Kidney epithelial cell (primary cell): ENCODE measurements at regions not wholly inside any gene's neighbourhood (a gene's known extent, or its start where the extent isn't known, plus 50 kb on each side); places are given as distances from the start of the nearest gene placed in this dataset.

Experiments used
- DNase-seq: peaks from one replicate; pipeline ENCODE4 v3.0.0-alpha.2; 2010; ENCODE audit warnings: low read depth
- H3K27me3 ChIP-seq: 2 replicates; pipeline ENCODE4 v1.6.0; 2011; ENCODE audit warnings: low read length; ENCODE audit not compliant: control insufficient read depth, insufficient read depth
- H3K36me3 ChIP-seq: 2 replicates; pipeline ENCODE4 v1.5.1; 2011; ENCODE audit warnings: low read length; ENCODE audit not compliant: control insufficient read depth, insufficient read depth
- H3K4me3 ChIP-seq: 2 replicates; pipeline ENCODE4 v1.5.1; 2011; ENCODE audit warnings: low read depth, mild to moderate bottlenecking, control low read depth, low read length
- TF ChIP-seq, protein P1 (sequence below): IDR thresholded peaks from 2 replicates; pipeline ENCODE4 v1.5.1; 2011; ENCODE audit warnings: mild to moderate bottlenecking, moderate library complexity, low read length, control low read depth, inconsistent platforms; ENCODE audit not compliant: insufficient read depth, poor library complexity, severe bottlenecking

DNA sequence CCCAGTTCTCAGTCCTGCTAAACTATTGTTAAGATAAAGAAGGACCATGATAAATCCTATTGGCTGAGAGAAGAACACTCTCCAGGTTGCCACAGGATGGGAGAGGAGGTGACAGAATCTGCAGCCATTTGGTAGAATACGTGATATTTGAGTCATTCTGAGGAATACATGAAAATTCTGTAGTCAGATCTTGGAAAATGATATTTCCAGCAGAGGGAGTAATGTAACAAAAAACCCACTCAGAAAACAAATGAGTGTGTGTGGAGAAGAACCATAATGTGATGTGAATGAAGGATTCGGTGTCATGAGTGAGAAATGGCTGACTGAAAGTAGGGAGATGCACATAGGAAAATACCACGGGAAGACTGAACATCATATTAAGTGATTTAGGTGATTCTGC lies 128.5 kb upstream of the PFKP start:
- TF ChIP-seq, protein P1, sequence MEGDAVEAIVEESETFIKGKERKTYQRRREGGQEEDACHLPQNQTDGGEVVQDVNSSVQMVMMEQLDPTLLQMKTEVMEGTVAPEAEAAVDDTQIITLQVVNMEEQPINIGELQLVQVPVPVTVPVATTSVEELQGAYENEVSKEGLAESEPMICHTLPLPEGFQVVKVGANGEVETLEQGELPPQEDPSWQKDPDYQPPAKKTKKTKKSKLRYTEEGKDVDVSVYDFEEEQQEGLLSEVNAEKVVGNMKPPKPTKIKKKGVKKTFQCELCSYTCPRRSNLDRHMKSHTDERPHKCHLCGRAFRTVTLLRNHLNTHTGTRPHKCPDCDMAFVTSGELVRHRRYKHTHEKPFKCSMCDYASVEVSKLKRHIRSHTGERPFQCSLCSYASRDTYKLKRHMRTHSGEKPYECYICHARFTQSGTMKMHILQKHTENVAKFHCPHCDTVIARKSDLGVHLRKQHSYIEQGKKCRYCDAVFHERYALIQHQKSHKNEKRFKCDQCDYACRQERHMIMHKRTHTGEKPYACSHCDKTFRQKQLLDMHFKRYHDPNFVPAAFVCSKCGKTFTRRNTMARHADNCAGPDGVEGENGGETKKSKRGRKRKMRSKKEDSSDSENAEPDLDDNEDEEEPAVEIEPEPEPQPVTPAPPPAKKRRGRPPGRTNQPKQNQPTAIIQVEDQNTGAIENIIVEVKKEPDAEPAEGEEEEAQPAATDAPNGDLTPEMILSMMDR: no peak
- H3K36me3 ChIP-seq: no peaks in the 10 kb centered on the region
- DNase-seq: no peak

DNA sequence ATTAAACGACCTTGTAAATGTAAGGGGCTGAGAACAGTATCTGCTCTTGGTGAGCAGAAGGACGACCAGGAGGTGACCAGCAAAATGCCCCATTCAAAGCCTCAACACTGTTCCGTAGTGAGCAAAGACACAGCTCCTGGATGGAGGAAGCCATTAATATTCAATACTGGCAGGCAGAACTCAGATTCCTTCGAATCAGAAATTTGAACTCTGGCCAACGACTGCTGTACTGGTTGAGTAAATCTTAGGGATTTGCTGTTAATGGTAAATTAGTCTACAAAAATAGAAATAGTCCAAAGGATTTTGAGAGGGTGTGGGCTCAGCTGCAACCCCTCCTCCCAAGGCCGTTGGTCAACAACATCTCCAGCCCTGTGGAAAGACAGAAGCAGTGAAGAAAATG lies 130.5 kb upstream of the PFKP start:
- TF ChIP-seq, protein P1: no peak

More for the DNA sequence above, 128.5 kb upstream of the PFKP start:
- Histone ChIP-seq H3K27me3 (peaks cover 2% of the 10 kb centered on the region), H3K4me3 (no peak overlapping the region)

DNA sequence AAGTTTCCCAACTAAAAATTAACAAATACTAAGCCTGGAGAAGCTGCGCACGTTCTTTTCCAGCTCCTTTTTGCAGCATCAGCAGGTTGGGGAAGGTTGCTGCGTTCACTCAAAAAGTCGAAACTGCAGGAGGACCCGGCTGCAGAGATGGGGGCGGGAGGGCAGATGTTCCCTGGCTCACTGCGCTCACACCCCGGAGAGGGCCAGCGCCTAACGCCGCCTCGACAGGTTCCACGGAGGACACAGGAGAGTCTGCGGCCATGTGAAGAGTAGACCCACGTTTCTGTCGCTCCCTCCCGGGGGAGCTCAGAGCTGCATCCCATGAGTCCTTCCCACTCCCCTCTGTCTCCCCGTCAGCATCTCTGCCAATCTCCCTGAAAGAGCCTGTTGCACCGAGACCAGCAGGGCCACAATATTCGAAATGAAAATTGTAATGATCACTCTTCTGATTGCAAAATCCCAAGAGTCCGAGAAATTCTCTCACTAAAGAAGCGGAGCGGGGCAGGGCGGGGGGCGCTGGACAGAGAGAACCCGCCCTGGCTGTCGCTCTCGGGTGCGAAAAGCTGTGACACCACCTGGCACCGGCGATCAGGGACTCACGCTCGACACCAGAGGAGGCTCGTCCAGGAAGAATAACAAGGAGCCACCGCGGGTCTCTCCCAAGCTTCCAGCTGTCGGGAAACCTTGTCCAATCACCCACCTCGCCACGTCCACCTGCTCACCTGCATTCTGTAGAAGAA lies 131.5 kb upstream of the PFKP start:
- H3K36me3 ChIP-seq: no peaks in the 10 kb centered on the region
- no peak for DNase-seq
- peaks cover 2% of the 10 kb centered on the region for H3K27me3 ChIP-seq
- TF ChIP-seq, protein P1: no peak
- H3K4me3 ChIP-seq: no peak overlapping the region

More for the DNA sequence above, 130.5 kb upstream of the PFKP start:
- Histone ChIP-seq H3K27me3 (peaks cover 2% of the 10 kb centered on the region), H3K36me3 (no peaks in the 10 kb centered on the region), H3K4me3 (no peak overlapping the region)
- no peak for DNase-seq

- Histone ChIP-seq H3K27me3 (peaks cover 2% of the 10 kb centered on the region), H3K4me3 (no peak overlapping the region), H3K36me3 (no peaks in the 10 kb centered on the region)
- no peak for DNase-seq
- TF ChIP-seq, protein P1: no peak
These were observed 133.4 kb upstream of the PFKP start for GRCh38 chr10:2933924-2934323.

GRCh38 chr10:2933519-2933918 lies 133.8 kb upstream of the PFKP start:
- Histone ChIP-seq H3K4me3 (no peak overlapping the region), H3K27me3 (peaks cover 2% of the 10 kb centered on the region), H3K36me3 (no peaks in the 10 kb centered on the region)
- TF ChIP-seq, protein P1: no peak
- no peak for DNase-seq

DNA sequence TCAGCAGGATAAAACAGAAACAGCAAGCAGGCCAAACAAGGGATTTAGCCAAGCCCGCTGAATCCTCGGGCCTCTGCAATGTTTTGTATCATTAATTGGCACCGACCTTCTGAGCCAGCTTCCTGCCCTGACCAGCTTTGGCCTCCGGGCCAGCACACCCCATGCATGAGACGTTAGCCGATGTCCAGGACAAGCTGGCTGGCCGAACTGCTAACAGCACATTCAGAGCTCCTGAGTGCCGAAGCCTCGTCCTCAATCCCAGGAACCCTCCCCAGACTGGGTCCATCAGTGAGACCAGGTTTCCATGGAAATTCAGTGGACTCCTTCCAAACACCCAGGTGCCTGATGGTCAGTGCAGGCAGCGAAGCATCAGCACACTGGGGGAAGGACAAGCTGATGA lies 134.3 kb upstream of the PFKP start:
- DNase-seq: no peak
- TF ChIP-seq, protein P1: no peak
- peaks cover 2% of the 10 kb centered on the region for H3K27me3 ChIP-seq
- H3K4me3 ChIP-seq: no peak overlapping the region
- H3K36me3 ChIP-seq: no peaks in the 10 kb centered on the region
